ENCODE measurements at regions not wholly inside any gene's neighbourhood (a gene's known extent, or its start where the extent isn't known, plus 50 kb on each side); places are given as distances from the start of the nearest gene placed in this dataset.

- WGBS, 2 donors: 72 to 75% methylated on average over 6 of the region's 6 CpGs
- TF ChIP-seq CTCF (IDR thresholded peaks at IDR 0.05) (no peak), POLR2A (IDR thresholded peaks at IDR 0.05) (no peak)
- intact Hi-C loops (cut with DNase I; ENCODE audit: low total_unique reads): no loop called here
- no peak for DNase-seq (ENCODE audit: low spot score in 2 of 2)
- no peak overlapping the region for H3K4me3 ChIP-seq (ENCODE audit: low read depth, poor library complexity, severe bottlenecking)
Measured at GRCh38 chr11:92810423-92811064, 158.9 kb upstream of the MTNR1B start.

- TF ChIP-seq CTCF (IDR thresholded peaks at IDR 0.05) (no peak), POLR2A (IDR thresholded peaks at IDR 0.05) (no peak)
- no peak for DNase-seq (ENCODE audit: low spot score in 2 of 2)
- WGBS, 2 donors: 40 to 53% methylated on average over 2 of the region's 2 CpGs
- intact Hi-C loops (cut with DNase I; ENCODE audit: low total_unique reads): no loop called here
- H3K4me3 ChIP-seq (ENCODE audit: low read depth, poor library complexity, severe bottlenecking): no peak overlapping the region
Measured at GRCh38 chr11:92811341-92811740, 158.1 kb upstream of the MTNR1B start.

GRCh38 chr11:92812841-92813240, 156.6 kb upstream of the MTNR1B start:
- DNase-seq (ENCODE audit: low spot score in 2 of 2): no peak
- WGBS, 2 donors: 69 to 71% methylated on average over 5 of the region's 5 CpGs
- no peak overlapping the region for H3K4me3 ChIP-seq (ENCODE audit: low read depth, poor library complexity, severe bottlenecking)
- TF ChIP-seq POLR2A (IDR thresholded peaks at IDR 0.05) (no peak), CTCF (IDR thresholded peaks at IDR 0.05) (no peak)
- intact Hi-C loops (cut with DNase I; ENCODE audit: low total_unique reads): no loop called here

GRCh38 chr11:92819830-92820229, 149.6 kb upstream of the MTNR1B start:
- WGBS, 2 donors: 68 to 79% methylated on average over 2 of the region's 2 CpGs
- intact Hi-C loops (cut with DNase I; ENCODE audit: low total_unique reads): no loop called here
- H3K4me3 ChIP-seq (ENCODE audit: low read depth, poor library complexity, severe bottlenecking): no peak overlapping the region
- no peak for DNase-seq (ENCODE audit: low spot score in 2 of 2)
- no peak for TF ChIP-seq CTCF (IDR thresholded peaks at IDR 0.05)
- no peak for TF ChIP-seq POLR2A (IDR thresholded peaks at IDR 0.05)

- TF ChIP-seq POLR2A (IDR thresholded peaks at IDR 0.05) (no peak), CTCF (IDR thresholded peaks at IDR 0.05) (no peak)
- intact Hi-C loops (cut with DNase I; ENCODE audit: low total_unique reads): no loop called here
- no peak for DNase-seq (ENCODE audit: low spot score in 2 of 2)
- no peak overlapping the region for H3K4me3 ChIP-seq (ENCODE audit: low read depth, poor library complexity, severe bottlenecking)
Measured at GRCh38 chr11:92820860-92821259, 148.6 kb upstream of the MTNR1B start.

- WGBS, 2 donors: 82 to 83% methylated on average over 3 of the region's 3 CpGs
- TF ChIP-seq CTCF (IDR thresholded peaks at IDR 0.05) (no peak), POLR2A (IDR thresholded peaks at IDR 0.05) (no peak)
- DNase-seq (ENCODE audit: low spot score in 2 of 2): no peak
- intact Hi-C loops (cut with DNase I; ENCODE audit: low total_unique reads): no loop called here
- H3K4me3 ChIP-seq (ENCODE audit: low read depth, poor library complexity, severe bottlenecking): no peak overlapping the region
Measured at GRCh38 chr11:92822410-92822809, 147.0 kb upstream of the MTNR1B start.
